ENCODE measurements at regions not wholly inside any gene's neighbourhood (a gene's known extent, or its start where the extent isn't known, plus 50 kb on each side); places are given as distances from the start of the nearest gene placed in this dataset.

GRCh38 chr7:18166002-18166401 is 138.4 kb upstream of the PRPS1L1 start (continued):
- TF ChIP-seq, protein P1, sequence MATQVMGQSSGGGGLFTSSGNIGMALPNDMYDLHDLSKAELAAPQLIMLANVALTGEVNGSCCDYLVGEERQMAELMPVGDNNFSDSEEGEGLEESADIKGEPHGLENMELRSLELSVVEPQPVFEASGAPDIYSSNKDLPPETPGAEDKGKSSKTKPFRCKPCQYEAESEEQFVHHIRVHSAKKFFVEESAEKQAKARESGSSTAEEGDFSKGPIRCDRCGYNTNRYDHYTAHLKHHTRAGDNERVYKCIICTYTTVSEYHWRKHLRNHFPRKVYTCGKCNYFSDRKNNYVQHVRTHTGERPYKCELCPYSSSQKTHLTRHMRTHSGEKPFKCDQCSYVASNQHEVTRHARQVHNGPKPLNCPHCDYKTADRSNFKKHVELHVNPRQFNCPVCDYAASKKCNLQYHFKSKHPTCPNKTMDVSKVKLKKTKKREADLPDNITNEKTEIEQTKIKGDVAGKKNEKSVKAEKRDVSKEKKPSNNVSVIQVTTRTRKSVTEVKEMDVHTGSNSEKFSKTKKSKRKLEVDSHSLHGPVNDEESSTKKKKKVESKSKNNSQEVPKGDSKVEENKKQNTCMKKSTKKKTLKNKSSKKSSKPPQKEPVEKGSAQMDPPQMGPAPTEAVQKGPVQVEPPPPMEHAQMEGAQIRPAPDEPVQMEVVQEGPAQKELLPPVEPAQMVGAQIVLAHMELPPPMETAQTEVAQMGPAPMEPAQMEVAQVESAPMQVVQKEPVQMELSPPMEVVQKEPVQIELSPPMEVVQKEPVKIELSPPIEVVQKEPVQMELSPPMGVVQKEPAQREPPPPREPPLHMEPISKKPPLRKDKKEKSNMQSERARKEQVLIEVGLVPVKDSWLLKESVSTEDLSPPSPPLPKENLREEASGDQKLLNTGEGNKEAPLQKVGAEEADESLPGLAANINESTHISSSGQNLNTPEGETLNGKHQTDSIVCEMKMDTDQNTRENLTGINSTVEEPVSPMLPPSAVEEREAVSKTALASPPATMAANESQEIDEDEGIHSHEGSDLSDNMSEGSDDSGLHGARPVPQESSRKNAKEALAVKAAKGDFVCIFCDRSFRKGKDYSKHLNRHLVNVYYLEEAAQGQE (IDR thresholded peaks at IDR 0.05) = no peak
- TF ChIP-seq RNF2 (IDR thresholded peaks at IDR 0.05; ENCODE audit: borderline replicate concordance, low read depth) = no peak
- no peak for TF ChIP-seq GATA3 (IDR thresholded peaks at IDR 0.05; ENCODE audit: borderline replicate concordance)
- TF ChIP-seq MYC (IDR thresholded peaks at IDR 0.05; ENCODE audit: borderline replicate concordance, low read length) = no peak
- no peak for TF ChIP-seq ATOH8 (CRISPR knock-in tag; IDR thresholded peaks at IDR 0.05; ENCODE audit: low read depth)
- no peak for TF ChIP-seq KDM5A (IDR thresholded peaks at IDR 0.05)
- no peak for TF ChIP-seq FOSB (CRISPR knock-in tag; IDR thresholded peaks at IDR 0.05)
- TF ChIP-seq BCL3 (IDR thresholded peaks at IDR 0.05) = no peak
- no peak for TF ChIP-seq HEYL (CRISPR knock-in tag; IDR thresholded peaks at IDR 0.05)

DNA sequence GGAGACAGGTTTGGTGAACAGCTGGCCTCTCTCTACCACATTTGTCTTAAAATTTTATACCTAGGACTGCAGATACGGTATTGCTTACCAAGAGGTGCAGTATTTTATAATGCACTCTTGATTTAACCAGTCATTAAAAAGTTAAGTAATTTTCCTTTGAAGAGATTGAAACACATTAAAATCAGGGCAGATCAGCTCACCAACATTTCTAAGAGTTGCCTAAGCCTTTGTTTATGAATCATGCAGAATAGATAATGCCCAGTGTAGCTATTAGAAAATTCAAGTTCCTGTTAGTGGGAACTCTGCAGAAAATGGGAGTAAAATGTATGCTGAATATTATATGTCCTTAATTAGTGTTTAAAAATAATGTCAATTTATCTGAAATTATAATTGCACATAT is 140.2 kb upstream of the PRPS1L1 start:
- H3K4me2 ChIP-seq = no peak overlapping the region
- DNase-seq (ENCODE audit: low read depth in 1 of 2, low spot score in 1 of 2) (no peak), ATAC-seq (no peak), FAIRE-seq (no peak)
- no peak overlapping the region for H3K4me3 ChIP-seq
- ChIA-PET POLR2A (no interaction called here), CTCF (no interaction called here)
- no peak overlapping the region for H3K27ac ChIP-seq
- H3K4me1 ChIP-seq = no peaks in the 10 kb centered on the region
- 69% methylated on average over 1 of the region's 1 CpG for WGBS (ENCODE audit: missing lambda C conversion rate)
- H3K9me3 ChIP-seq = no peaks in the 10 kb centered on the region
- TF ChIP-seq TFCP2L1 (CRISPR knock-in tag; IDR thresholded peaks at IDR 0.05) (no peak), HDAC2 (IDR thresholded peaks at IDR 0.05) (no peak), RARB (CRISPR knock-in tag; IDR thresholded peaks at IDR 0.05) (no peak), POLR2A (IDR thresholded peaks at IDR 0.05; ENCODE audit: low read length) (no peak), CHD4 (IDR thresholded peaks at IDR 0.05; ENCODE audit: borderline replicate concordance) (no peak), MAFK (IDR thresholded peaks at IDR 0.05; ENCODE audit: partially characterized antibody) (no peak), CBX8 (IDR thresholded peaks at IDR 0.05) (no peak), ESRRA (IDR thresholded peaks at IDR 0.05; ENCODE audit: borderline replicate concordance, low read length) (no peak), HOXB13 (CRISPR knock-in tag; IDR thresholded peaks at IDR 0.05; ENCODE audit: low read depth) (no peak), NR3C1 (IDR thresholded peaks at IDR 0.05) (no peak), CEBPB (IDR thresholded peaks at IDR 0.05) (no peak)

GRCh38 chr7:18174996-18175395 is 147.3 kb upstream of the PRPS1L1 start:
- CTCF ChIA-PET = interaction anchor here (1.1 kb wide), 1 partner anchor 39 kb away, joined by 3 read pairs; no protein-coding TSS in a partner anchor
- Histone ChIP-seq H3K4me3 (no peak overlapping the region), H3K9me3 (peaks cover 5% of the 10 kb centered on the region; the same call in 1 of the 3 replicates), H3K4me2 (no peak overlapping the region), H3K4me1 (peaks cover 40% of the 10 kb centered on the region), H3K27ac (peak overlapping the region; percentile 36 to 60; a peak in 4 of 6 replicates)
- FAIRE-seq = no peak
- DNase-seq (ENCODE audit: low read depth in 1 of 2, low spot score in 1 of 2) = no peak
- no peak for ATAC-seq
- POLR2A ChIA-PET = no interaction called here
- 88% methylated on average over 6 of the region's 7 CpGs for WGBS (ENCODE audit: missing lambda C conversion rate)
- TF ChIP-seq MAZ (IDR thresholded peaks at IDR 0.05; ENCODE audit: borderline replicate concordance, low read depth, low read length) (no peak), ATOH8 (CRISPR knock-in tag; IDR thresholded peaks at IDR 0.05; ENCODE audit: low read depth) (no peak), CTCF (IDR thresholded peaks at IDR 0.05) (no peak), CEBPB (IDR thresholded peaks at IDR 0.05) (no peak)
- TF ChIP-seq, protein P1 (IDR thresholded peaks at IDR 0.05) = no peak
- TF ChIP-seq, protein P2, sequence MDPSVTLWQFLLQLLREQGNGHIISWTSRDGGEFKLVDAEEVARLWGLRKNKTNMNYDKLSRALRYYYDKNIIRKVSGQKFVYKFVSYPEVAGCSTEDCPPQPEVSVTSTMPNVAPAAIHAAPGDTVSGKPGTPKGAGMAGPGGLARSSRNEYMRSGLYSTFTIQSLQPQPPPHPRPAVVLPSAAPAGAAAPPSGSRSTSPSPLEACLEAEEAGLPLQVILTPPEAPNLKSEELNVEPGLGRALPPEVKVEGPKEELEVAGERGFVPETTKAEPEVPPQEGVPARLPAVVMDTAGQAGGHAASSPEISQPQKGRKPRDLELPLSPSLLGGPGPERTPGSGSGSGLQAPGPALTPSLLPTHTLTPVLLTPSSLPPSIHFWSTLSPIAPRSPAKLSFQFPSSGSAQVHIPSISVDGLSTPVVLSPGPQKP (IDR thresholded peaks at IDR 0.05; ENCODE audit: low read depth, low read length) = no peak
